NCI-H510A treated with DMSO at 0.1 percent for 48 hours (cell line): ENCODE measurements at regions not wholly inside any gene's neighbourhood (a gene's known extent, or its start where the extent isn't known, plus 50 kb on each side); places are given as distances from the start of the nearest gene placed in this dataset.

Experiments used
- DNase-seq: peaks from one replicate; lab custom pipeline; 2025; lab: John Stamatoyannopoulos, UW

- DNase-seq: no peak
Observed at GRCh38 chr3:29050155-29050554, 230.7 kb upstream of the RBMS3 start.

- DNase-seq: no peak
Observed at GRCh38 chr3:29057326-29057725, 223.5 kb upstream of the RBMS3 start.

- DNase-seq: no peak
Observed at GRCh38 chr3:29064085-29064484, 216.8 kb upstream of the RBMS3 start.

DNA sequence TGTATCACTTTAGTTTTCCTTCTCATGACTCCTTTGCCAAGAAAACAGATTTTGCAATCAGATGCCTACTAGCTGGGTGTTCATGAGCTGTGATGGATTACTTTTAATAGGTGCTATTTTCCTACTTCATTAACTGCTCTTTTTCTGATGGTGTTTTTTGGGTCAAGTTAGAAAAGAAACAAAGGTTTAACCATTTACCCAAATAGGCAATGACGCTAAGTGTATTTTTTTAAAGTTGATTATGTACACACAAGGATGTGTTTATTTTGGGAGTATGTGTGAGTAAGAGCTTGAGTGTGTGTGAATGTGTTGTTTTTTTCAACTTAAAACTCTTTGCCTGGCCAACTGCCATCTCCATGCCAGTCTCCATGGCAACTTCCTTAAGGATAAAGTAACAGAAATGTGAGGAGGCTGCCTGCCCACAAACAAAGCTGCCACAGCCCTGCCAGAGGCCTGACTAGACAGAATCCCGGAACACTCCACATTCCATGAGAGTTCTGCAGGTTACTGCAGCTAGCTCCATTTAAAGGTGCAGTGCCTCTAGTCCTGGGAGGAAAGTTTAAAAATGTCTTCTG lies 215.6 kb upstream of the RBMS3 start:
- peak; percentile 66 for DNase-seq

- DNase-seq: no peak
Observed at GRCh38 chr3:29067007-29067406, 213.9 kb upstream of the RBMS3 start.

- DNase-seq: no peak
Observed at GRCh38 chr3:29070959-29071634, 209.8 kb upstream of the RBMS3 start.

DNA sequence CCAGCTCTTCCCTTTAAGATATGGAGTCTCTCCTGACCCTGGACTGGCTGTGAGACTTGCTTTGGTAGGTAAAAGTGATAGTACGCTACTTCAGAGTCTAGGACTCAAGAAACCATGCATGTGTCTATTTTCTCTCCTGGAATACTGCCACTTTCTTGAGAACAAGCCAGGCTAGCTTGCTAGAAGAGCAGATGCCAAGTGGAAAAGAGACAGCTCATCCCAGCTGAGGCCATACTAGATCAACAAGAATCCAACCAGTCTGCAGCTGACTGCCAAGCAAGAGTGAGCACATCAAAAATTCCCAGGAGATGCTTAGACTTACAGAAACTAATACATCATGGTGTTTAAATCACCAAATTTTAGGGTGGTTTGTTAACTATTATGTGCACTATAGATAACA lies 208.3 kb upstream of the RBMS3 start:
- no peak for DNase-seq

GRCh38 chr3:29077356-29077755 lies 203.5 kb upstream of the RBMS3 start:
- no peak for DNase-seq

DNA sequence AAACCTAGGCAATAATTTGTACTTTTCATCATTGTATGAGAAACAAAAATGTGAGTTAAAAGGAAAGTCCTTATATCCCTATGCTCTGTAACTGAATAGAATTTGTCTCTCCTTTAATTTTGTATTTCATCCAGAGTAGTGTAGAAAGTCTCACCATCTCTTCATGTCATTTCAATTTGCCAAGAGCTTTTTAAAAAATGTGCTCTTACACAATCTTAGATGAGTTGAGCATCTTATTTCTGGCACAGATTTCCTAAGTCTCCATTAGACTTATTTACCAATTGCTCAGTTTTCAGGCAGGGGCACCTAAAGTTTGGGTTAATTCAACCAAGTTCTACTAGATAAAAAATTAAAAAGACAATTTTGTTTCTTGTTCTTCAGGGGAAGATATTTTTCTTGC lies 201.5 kb upstream of the RBMS3 start:
- no peak for DNase-seq

DNA sequence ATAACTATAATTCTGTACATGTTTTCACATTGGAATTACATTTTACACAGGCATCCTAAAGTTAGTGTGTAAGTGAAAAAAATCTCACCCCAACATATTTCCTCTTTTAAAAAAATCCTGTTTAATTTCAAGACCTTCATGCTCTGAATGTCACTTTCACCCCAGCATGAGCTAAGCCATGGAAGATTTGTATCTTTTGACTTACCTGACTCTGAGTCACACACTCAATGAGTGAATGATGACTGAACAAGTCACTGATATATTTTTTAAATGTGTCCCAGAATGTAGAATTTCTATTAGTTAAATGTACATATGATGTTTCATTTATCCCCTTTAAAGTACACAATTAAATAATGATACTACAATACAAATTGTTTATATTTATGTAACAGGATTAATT lies 199.9 kb upstream of the RBMS3 start:
- no peak for DNase-seq

- peak; percentile 7 for DNase-seq
Observed at GRCh38 chr3:29083081-29083480, 197.8 kb upstream of the RBMS3 start.

- DNase-seq: no peak
Observed at GRCh38 chr3:29083676-29084075, 197.2 kb upstream of the RBMS3 start.

DNA sequence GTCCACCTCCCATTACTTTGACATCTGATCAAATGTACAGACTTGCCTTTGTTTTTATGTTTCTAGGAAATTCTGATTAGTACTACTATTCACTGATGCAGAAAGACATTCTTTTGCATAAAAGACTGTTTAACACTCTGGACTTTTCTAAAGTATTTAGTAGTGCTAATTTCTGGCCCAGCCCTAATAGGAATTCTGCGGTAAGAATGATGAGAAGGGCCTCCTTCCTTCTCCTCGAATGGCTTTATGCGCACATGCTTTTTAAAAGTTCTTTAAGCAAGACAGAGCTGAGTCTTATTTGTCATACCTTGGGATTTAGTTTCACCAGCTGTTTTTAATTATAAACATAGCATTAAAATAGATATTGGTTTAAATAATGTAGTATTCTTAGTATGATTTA lies 192.3 kb upstream of the RBMS3 start:
- DNase-seq: no peak

- no peak for DNase-seq
Observed at GRCh38 chr3:29090912-29091597, 189.8 kb upstream of the RBMS3 start.

- DNase-seq: no peak
Observed at GRCh38 chr3:29091599-29092189, 189.2 kb upstream of the RBMS3 start.

DNA sequence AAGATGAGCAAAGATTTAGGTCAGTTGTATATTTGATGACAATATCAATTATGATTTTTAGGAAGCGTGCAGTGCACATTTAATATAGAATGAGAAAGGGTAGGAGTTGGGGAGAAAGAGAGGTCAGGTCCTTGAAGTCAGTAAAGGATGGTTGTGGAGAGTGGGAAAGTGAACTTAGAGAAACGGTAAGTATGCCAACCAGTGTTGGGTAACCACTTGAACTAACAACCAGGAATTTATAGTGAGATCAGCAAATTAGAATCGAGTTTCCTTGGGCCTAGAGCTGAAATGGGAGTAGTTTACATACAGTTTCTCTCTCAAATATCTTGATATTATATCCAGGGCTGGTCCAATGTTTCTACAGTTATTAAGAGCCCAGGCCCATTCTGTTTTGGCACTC lies 188.5 kb upstream of the RBMS3 start:
- no peak for DNase-seq

GRCh38 chr3:29099296-29099695 lies 181.6 kb upstream of the RBMS3 start:
- no peak for DNase-seq

DNA sequence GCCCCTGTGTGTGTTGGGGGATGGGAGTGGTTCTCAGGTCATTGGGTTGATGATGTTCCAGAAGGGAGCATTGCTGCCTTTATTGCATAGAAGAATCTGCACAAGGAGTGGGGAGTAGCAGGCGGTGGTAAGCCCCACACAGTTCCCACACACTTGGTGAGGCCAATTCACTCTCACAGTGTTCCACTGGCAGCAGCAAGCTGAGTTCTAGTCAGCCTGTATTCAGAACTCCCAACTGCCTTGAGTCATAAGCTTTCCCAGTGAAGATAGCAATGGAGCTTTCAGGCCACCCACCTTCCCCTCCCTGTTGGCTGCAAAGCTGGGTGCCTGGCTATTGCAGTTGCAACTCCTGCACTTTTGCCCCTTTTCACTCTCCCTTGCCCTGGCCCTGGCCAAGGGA lies 181.1 kb upstream of the RBMS3 start:
- DNase-seq: no peak

DNA sequence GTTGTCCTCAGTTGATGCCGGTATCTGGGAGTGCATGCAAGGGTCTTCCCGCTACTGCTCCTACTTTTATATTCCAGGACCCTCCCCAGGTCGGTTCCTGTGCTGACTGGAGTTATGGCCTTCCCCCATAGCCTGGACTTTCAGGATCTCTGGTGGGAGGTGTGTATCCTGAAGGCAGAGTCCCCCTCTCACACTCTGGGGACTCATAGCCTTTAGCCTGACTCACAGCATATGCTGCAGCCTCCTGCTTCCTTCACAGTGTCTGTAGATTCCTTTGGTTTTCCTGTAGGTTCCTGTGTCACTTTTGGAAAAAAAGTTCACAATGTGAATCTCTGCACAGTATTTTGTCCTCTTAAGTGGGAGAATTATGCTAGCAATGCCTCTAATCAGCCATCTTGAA lies 180.6 kb upstream of the RBMS3 start:
- no peak for DNase-seq

DNA sequence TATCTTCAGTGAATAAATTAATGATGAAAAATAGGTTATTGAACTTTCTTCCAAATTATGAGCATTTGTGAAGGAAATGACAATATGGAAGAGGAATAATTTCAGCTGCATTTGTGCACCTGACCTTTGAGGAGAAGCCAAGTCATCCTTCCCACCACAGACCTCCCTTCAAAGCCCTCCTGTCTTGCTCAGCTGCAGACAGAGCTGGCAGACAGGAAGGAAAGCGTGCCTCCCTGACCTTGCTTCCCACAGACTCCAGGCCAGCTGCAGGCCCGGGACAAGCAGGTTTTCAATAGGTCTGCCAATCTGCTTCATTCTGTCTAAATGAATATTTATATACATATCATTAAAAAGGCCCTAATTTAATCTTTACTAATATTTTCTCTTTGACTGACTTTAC lies 152.9 kb upstream of the RBMS3 start:
- no peak for DNase-seq

DNA sequence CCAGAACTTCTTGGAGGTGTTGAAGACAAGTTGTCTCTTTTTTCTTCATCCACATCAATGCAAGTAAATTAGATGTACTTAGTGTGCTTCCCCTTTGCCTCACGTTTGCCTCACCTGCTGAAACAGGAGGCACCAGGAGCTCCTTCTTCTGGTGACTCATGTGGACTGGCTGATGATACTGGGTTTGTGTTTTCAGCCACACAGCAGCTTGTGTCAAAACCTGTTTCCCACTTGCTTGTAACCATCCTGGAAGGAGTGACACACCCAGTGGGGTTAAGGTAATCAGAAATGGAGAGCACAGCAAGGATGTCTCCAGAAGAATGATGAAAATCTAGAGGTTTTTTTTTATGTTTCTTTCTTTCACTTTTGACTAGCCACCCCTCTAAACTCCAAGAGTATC lies 143.3 kb upstream of the RBMS3 start:
- no peak for DNase-seq

- no peak for DNase-seq
Observed at GRCh38 chr3:29138171-29138570, 142.7 kb upstream of the RBMS3 start.

- no peak for DNase-seq
Observed at GRCh38 chr3:29140666-29141065, 140.2 kb upstream of the RBMS3 start.
